Mesenchymal stem cell (in vitro differentiated cells and primary cell): ENCODE measurements at regions not wholly inside any gene's neighbourhood (a gene's known extent, or its start where the extent isn't known, plus 50 kb on each side); places are given as distances from the start of the nearest gene placed in this dataset.
A peak's percentile ranks its signal among the peaks of the same experiment; 100 is the strongest.

Experiments
- DNase-seq: peaks from one replicate; pipeline ENCODE4 v3.0.0-alpha.2; 2013
- H2AFZ ChIP-seq: one replicate; pipeline ENCODE4 v1.6.1; 2013; ENCODE audit warnings: low read depth, mild to moderate bottlenecking, control low read depth, inconsistent platforms, low read length, moderate library complexity
- H2AK5ac ChIP-seq: 2 replicates; pipeline ENCODE4 v1.6.1; 2013; ENCODE audit warnings: low read length, moderate library complexity, mild to moderate bottlenecking, inconsistent platforms; ENCODE audit not compliant: severe bottlenecking
- H2BK120ac ChIP-seq: one replicate; pipeline ENCODE4 v1.6.1; 2013; ENCODE audit warnings: low read depth, mild to moderate bottlenecking, inconsistent platforms, low read length, moderate library complexity
- H2BK12ac ChIP-seq, 2 experiments: one replicate each; pipeline ENCODE4 v1.6.1; 2013; ENCODE audit warnings: inconsistent platforms in 2 of 2, low read length in 2 of 2, mild to moderate bottlenecking in 2 of 2, moderate library complexity in 2 of 2, control low read depth in 1 of 2
- H2BK15ac ChIP-seq: one replicate; pipeline ENCODE4 v1.6.1; 2013; ENCODE audit warnings: mild to moderate bottlenecking, low read depth, inconsistent platforms; ENCODE audit not compliant: poor library complexity, severe bottlenecking
- H2BK5ac ChIP-seq: 2 replicates; pipeline ENCODE4 v1.6.1; 2013; ENCODE audit warnings: low read depth, mild to moderate bottlenecking, low read length, control low read depth, inconsistent platforms; ENCODE audit not compliant: poor library complexity, severe bottlenecking
- H3K14ac ChIP-seq, 2 experiments: one replicate each; pipeline ENCODE4 v1.6.1; 2013; ENCODE audit warnings: inconsistent platforms in 2 of 2, low read length in 2 of 2, control low read depth in 1 of 2, mild to moderate bottlenecking in 1 of 2, moderate library complexity in 1 of 2
- H3K18ac ChIP-seq, 2 experiments: one replicate each; pipeline ENCODE4 v1.6.1; 2013; ENCODE audit warnings: inconsistent platforms in 2 of 2, low read length in 2 of 2, control low read depth in 1 of 2, low read depth in 1 of 2, mild to moderate bottlenecking in 1 of 2
- H3K23ac ChIP-seq, 2 experiments: one replicate each; pipeline ENCODE4 v1.6.1; 2013; ENCODE audit warnings: inconsistent platforms in 2 of 2, low read length in 2 of 2, mild to moderate bottlenecking in 2 of 2, moderate library complexity in 2 of 2, control low read depth in 1 of 2
- H3K27ac ChIP-seq: 2 replicates; pipeline ENCODE4 v1.5.1; 2013; ENCODE audit warnings: mild to moderate bottlenecking, moderate library complexity, low read length, control low read depth, inconsistent platforms; ENCODE audit not compliant: poor library complexity, severe bottlenecking
- H3K27me3 ChIP-seq, 2 experiments: 2 replicates each; pipeline versions ENCODE4 v1.6.1 to v1.7.0; 2013; ENCODE audit warnings: low read length in 2 of 2, mild to moderate bottlenecking in 2 of 2, moderate library complexity in 2 of 2, control low read depth in 1 of 2, inconsistent platforms in 1 of 2; ENCODE audit not compliant: control insufficient read depth in 1 of 2, insufficient read depth in 1 of 2
- H3K36me3 ChIP-seq, 2 experiments: 2 replicates each; pipeline versions ENCODE4 v1.6.1 to v1.7.0; 2013; ENCODE audit warnings: low read length in 2 of 2, control low read depth in 1 of 2, inconsistent platforms in 1 of 2, low read depth in 1 of 2, mild to moderate bottlenecking in 1 of 2; ENCODE audit not compliant: insufficient read depth in 2 of 2, control insufficient read depth in 1 of 2
- H3K4ac ChIP-seq, 2 experiments: one replicate each; pipeline ENCODE4 v1.6.1; 2013; ENCODE audit warnings: inconsistent platforms in 2 of 2, low read length in 2 of 2, mild to moderate bottlenecking in 2 of 2, moderate library complexity in 2 of 2, control low read depth in 1 of 2, low read depth in 1 of 2
- H3K4me1 ChIP-seq: 2 replicates; pipeline ENCODE4 v1.6.1; 2013; ENCODE audit warnings: low read depth, low read length, control low read depth; ENCODE audit not compliant: control insufficient read depth, insufficient read depth
- H3K4me2 ChIP-seq: 2 replicates; pipeline ENCODE4 v1.6.1; 2013; ENCODE audit warnings: low read length, mild to moderate bottlenecking, inconsistent platforms; ENCODE audit not compliant: poor library complexity, severe bottlenecking
- H3K4me3 ChIP-seq, 2 experiments: 2 replicates each; pipeline versions ENCODE4 v1.5.1 to v1.7.0; 2013; ENCODE audit warnings: low read length in 2 of 2, mild to moderate bottlenecking in 2 of 2, control low read depth in 1 of 2, low read depth in 1 of 2; ENCODE audit not compliant: insufficient read depth in 1 of 2
- H3K79me1 ChIP-seq: replicated peaks from 2 replicates; pipeline ENCODE4 v1.6.1; 2013; ENCODE audit warnings: mild to moderate bottlenecking, control low read depth, low read length, inconsistent platforms; ENCODE audit not compliant: poor library complexity, severe bottlenecking
- H3K9ac ChIP-seq: 2 replicates; pipeline ENCODE4 v1.7.0; 2013; ENCODE audit warnings: mild to moderate bottlenecking, low read length, moderate library complexity
- H3K9me3 ChIP-seq: 2 replicates; pipeline ENCODE4 v1.7.0; 2013; ENCODE audit warnings: mild to moderate bottlenecking, low read length; ENCODE audit not compliant: control insufficient read depth
- H4K8ac ChIP-seq: one replicate; pipeline ENCODE4 v1.6.1; 2013; ENCODE audit warnings: inconsistent platforms, mild to moderate bottlenecking, low read length, moderate library complexity
- H4K91ac ChIP-seq: one replicate; pipeline ENCODE4 v1.6.1; 2013; ENCODE audit warnings: mild to moderate bottlenecking, low read length, inconsistent platforms
- WGBS: methylation state at CpG from one replicate; pipeline ENCODE4 v1.1.7; 2013; ENCODE audit warnings: mixed read lengths; 5-methylcytosine and 5-hydroxymethylcytosine counted together

DNA sequence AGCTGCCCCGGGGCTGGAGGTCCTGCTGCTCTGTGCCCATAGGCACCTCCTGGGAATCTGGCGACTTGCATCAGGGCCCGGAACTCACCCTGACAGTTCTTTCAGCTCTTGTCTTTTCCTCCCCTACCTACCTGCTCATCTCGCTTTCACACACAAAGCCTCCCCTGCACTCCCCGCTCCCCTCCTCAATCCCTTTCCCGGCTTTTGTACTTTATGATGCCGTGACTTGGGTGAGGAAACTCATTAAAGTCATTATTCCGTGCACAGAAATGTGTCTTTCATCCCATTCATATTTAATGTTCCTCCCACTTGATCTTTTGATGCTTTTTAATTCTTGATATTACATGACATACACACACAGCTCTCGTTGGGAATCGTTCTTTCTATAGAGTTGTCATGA, 218.6 kb downstream of the RPS24 start:
- H2BK15ac ChIP-seq: no peak overlapping the region
- WGBS: 89% methylated on average over 10 of the region's 10 CpGs
- H2BK120ac ChIP-seq: no peak overlapping the region
- H3K4ac ChIP-seq: no peak overlapping the region
- H2AK5ac ChIP-seq: no peak overlapping the region
- H3K27ac ChIP-seq: no peak overlapping the region
- no peak overlapping the region for H4K8ac ChIP-seq
- no peak overlapping the region for H3K14ac ChIP-seq
- no peak for DNase-seq
- no peak overlapping the region for H3K9ac ChIP-seq
- H3K36me3 ChIP-seq: peaks cover 0 to 16% of the 10 kb centered on the region in 2 experiments
- H3K27me3 ChIP-seq: no peaks in the 10 kb centered on the region
- H2BK12ac ChIP-seq: no peak overlapping the region
- no peak overlapping the region for H3K4me3 ChIP-seq
- peaks cover 17% of the 10 kb centered on the region for H3K4me1 ChIP-seq
- no peak overlapping the region for H2BK5ac ChIP-seq
- no peak overlapping the region for H3K18ac ChIP-seq
- no peak overlapping the region for H4K91ac ChIP-seq
- no peak overlapping the region for H3K4me2 ChIP-seq
- H3K23ac ChIP-seq: no peak overlapping the region
- H2AFZ ChIP-seq: no peak overlapping the region
- H3K9me3 ChIP-seq: no peaks in the 10 kb centered on the region
- H3K79me1 ChIP-seq: no peaks in the 10 kb centered on the region

DNA sequence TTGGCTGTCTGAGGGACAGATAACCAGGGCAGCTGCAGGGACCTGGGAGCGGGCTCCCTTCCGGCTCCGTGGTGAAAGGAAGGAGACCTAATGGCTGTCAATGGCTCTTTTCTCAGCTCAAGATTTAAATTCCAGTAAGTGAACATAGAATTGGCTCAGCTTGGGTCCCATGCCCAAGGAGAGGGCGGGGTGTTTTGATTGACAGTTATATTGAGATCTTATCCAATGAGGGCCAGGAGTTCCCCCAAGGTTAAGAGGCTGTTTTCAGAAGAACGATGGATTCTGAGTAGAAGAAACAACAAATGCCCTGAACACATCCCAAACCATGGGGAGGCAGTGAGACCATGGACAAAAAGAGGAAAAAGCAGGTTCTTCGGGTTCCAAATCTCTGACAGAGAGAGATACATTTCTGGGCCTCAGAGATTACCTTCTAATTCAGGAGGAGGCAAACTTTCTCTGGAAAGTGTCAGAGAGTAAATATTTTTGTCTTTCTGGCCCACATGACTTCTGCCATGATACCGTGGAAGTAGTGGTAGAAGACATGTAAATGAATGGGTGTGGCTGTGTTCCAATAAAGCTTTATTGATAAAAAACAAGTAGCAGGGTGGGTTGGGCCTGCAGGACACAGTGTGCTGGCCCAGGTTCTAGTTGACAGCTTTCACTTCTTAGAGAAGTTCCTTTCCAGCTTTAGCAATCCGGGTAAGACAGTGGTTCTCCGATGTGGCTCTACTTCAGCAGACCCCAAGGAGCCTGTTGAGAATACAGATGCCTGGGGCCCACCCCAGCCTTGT, 219.6 kb downstream of the RPS24 start:
- no peak for DNase-seq
- Histone ChIP-seq H3K27ac (no peak overlapping the region), H3K4ac (no peak overlapping the region), H4K8ac (no peak overlapping the region), H3K79me1 (no peaks in the 10 kb centered on the region), H3K9ac (peak overlapping the region; percentile 73), H3K4me2 (no peak overlapping the region), H2AK5ac (no peak overlapping the region), H2AFZ (no peak overlapping the region), H3K36me3 (peaks cover 0 to 16% of the 10 kb centered on the region in 2 experiments), H3K14ac (no peak overlapping the region), H2BK15ac (no peak overlapping the region), H3K4me1 (peaks cover 17% of the 10 kb centered on the region), H3K23ac (no peak overlapping the region), H3K9me3 (no peaks in the 10 kb centered on the region), H3K4me3 (no peak overlapping the region), H4K91ac (no peak overlapping the region), H3K27me3 (no peaks in the 10 kb centered on the region), H2BK5ac (no peak overlapping the region), H2BK120ac (no peak overlapping the region), H3K18ac (no peak overlapping the region), H2BK12ac (peak overlapping the region in 1 of 2 experiments; percentile 41)
- 89% methylated on average over 9 of the region's 9 CpGs for WGBS

DNA sequence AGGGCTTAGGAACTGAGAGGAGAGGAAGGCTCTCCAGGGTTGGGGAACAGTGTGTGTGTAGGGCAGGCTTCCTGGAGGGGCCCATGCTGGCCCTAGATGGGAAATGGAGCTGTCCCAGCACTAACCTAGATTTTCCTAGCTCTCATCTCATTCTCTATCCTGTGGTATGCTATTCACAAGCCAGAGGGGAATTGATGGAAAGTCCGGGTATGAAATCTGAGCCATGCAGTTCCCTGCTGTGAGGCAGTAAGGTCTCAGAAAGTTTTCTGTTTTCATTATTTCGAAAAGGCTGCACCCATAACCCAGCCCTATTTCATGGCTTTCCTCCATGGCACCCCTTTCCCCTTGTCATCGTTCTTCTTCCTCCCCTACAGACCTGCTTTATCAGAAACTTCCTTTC, 220.3 kb downstream of the RPS24 start:
- H4K8ac ChIP-seq: no peak overlapping the region
- H3K14ac ChIP-seq: no peak overlapping the region
- H3K18ac ChIP-seq: no peak overlapping the region
- no peak overlapping the region for H2BK5ac ChIP-seq
- peak overlapping the region in 1 of 2 experiments; percentile 41 for H2BK12ac ChIP-seq
- no peaks in the 10 kb centered on the region for H3K27me3 ChIP-seq
- H2BK120ac ChIP-seq: peak overlapping the region; percentile 19
- H4K91ac ChIP-seq: no peak overlapping the region
- no peaks in the 10 kb centered on the region for H3K79me1 ChIP-seq
- H3K9ac ChIP-seq: peak overlapping the region; percentile 73
- peak overlapping the region; percentile 12 for H2BK15ac ChIP-seq
- DNase-seq: no peak
- no peak overlapping the region for H2AFZ ChIP-seq
- no peak overlapping the region for H3K23ac ChIP-seq
- H3K27ac ChIP-seq: no peak overlapping the region
- no peaks in the 10 kb centered on the region for H3K9me3 ChIP-seq
- H3K4me3 ChIP-seq: no peak overlapping the region
- H3K4ac ChIP-seq: no peak overlapping the region
- 100% methylated on average over 3 of the region's 3 CpGs for WGBS
- no peak overlapping the region for H3K4me2 ChIP-seq
- H3K36me3 ChIP-seq: peaks cover 0 to 19% of the 10 kb centered on the region in 2 experiments
- peaks cover 17% of the 10 kb centered on the region for H3K4me1 ChIP-seq
- H2AK5ac ChIP-seq: no peak overlapping the region

GRCh38 chr10:78255214-78255613, 221.6 kb downstream of the RPS24 start:
- H3K4me1 ChIP-seq: peaks cover 17% of the 10 kb centered on the region
- no peak overlapping the region for H3K23ac ChIP-seq
- peak overlapping the region; percentile 99 for H4K91ac ChIP-seq
- no peaks in the 10 kb centered on the region for H3K27me3 ChIP-seq
- peak overlapping the region; percentile 73 for H3K9ac ChIP-seq
- no peak for DNase-seq
- no peaks in the 10 kb centered on the region for H3K79me1 ChIP-seq
- H3K27ac ChIP-seq: peak overlapping the region; percentile 75
- peak overlapping the region; percentile 95 to 100 for H2BK12ac ChIP-seq
- peak overlapping the region in 1 of 2 experiments; percentile 30 for H3K14ac ChIP-seq
- peak overlapping the region; percentile 50 for H2AK5ac ChIP-seq
- 58% methylated on average over 3 of the region's 3 CpGs for WGBS
- no peak overlapping the region for H2BK5ac ChIP-seq
- no peak overlapping the region for H2BK15ac ChIP-seq
- H2BK120ac ChIP-seq: peak overlapping the region; percentile 54
- H3K4me3 ChIP-seq: no peak overlapping the region
- H3K4me2 ChIP-seq: no peak overlapping the region
- peak overlapping the region; percentile 95 for H4K8ac ChIP-seq
- H2AFZ ChIP-seq: no peak overlapping the region
- H3K36me3 ChIP-seq: peaks cover 0 to 25% of the 10 kb centered on the region in 2 experiments
- H3K9me3 ChIP-seq: no peaks in the 10 kb centered on the region
- H3K4ac ChIP-seq: peak overlapping the region; percentile 64 to 92
- peak overlapping the region; percentile 73 to 95 for H3K18ac ChIP-seq
